Neural cell (in vitro differentiated cells): ENCODE measurements at regions not wholly inside any gene's neighbourhood (a gene's known extent, or its start where the extent isn't known, plus 50 kb on each side); places are given as distances from the start of the nearest gene placed in this dataset.
"Not testable (repeated sequence)": the region's sequence is repeated elsewhere in the genome, so short reads cannot be mapped to it uniquely, and the experiment has no call there.

Experiments used
- H2AFZ ChIP-seq: fragments of 200-600, 300-800 bp; sonication (generic), shearing (Covaris generic); 2 replicates; pipeline ENCODE4 v1.6.0; 2014; ENCODE audit warnings: low read depth, mild to moderate bottlenecking, antibody characterized with exemption, low read length, moderate library complexity
- H3F3A ChIP-seq: fragments of 200-600 bp; shearing (Covaris generic); 2 replicates; pipeline ENCODE4 v1.6.1; 2016; ENCODE audit warnings: mild to moderate bottlenecking, moderate library complexity, mixed read lengths, antibody characterized with exemption, low read length; ENCODE audit not compliant: insufficient read depth, poor library complexity, severe bottlenecking
- H3K27ac ChIP-seq: fragments of 200-600, 300-800 bp; sonication (generic), shearing (Covaris generic); 2 replicates; pipeline ENCODE4 v1.5.1; 2014; ENCODE audit warnings: mild to moderate bottlenecking, low read length, moderate library complexity
- H3K27me3 ChIP-seq: fragments of 300-800, 200-600 bp; sonication (generic), shearing (Covaris generic); 2 replicates; pipeline ENCODE4 v1.6.0; 2014; ENCODE audit warnings: mild to moderate bottlenecking, low read depth, low read length, moderate library complexity; ENCODE audit not compliant: insufficient read depth
- H3K36me3 ChIP-seq: fragments of 300-800, 200-600 bp; sonication (generic), shearing (Covaris generic); 2 replicates; pipeline ENCODE4 v1.5.1; 2014; ENCODE audit warnings: mild to moderate bottlenecking, antibody characterized with exemption, low read length, moderate library complexity; ENCODE audit not compliant: insufficient read depth
- H3K4me2 ChIP-seq: fragments of 300-800, 200-600 bp; sonication (generic), shearing (Covaris generic); 2 replicates; pipeline ENCODE4 v1.6.0; 2014; ENCODE audit warnings: mild to moderate bottlenecking, low read length
- H3K4me3 ChIP-seq: fragments of 300-800, 200-600 bp; sonication (generic), shearing (Covaris generic); 2 replicates; pipeline ENCODE4 v1.5.1; 2014; ENCODE audit warnings: mild to moderate bottlenecking, low read length, moderate library complexity
- H3K79me2 ChIP-seq: fragments of 200-600 bp; shearing (Covaris generic); replicated peaks from 2 replicates; pipeline ENCODE4 v1.6.0; 2014; ENCODE audit warnings: mild to moderate bottlenecking, low read length, moderate library complexity; ENCODE audit not compliant: insufficient read depth
- H3K9ac ChIP-seq: fragments of 300-800, 200-600 bp; sonication (generic), shearing (Covaris generic); 2 replicates; pipeline ENCODE4 v1.6.1; 2016; ENCODE audit warnings: mild to moderate bottlenecking, low read length, mixed read lengths
- H3K9me2 ChIP-seq: fragments of 200-600 bp; shearing (Covaris generic); 2 replicates; pipeline ENCODE4 v1.6.1; 2016; ENCODE audit warnings: mild to moderate bottlenecking, low read length, mixed read lengths; ENCODE audit not compliant: insufficient read depth
- H3K9me3 ChIP-seq: fragments of 200-600, 300-800 bp; sonication (generic), shearing (Covaris generic); 2 replicates; pipeline ENCODE4 v1.6.1; 2016; ENCODE audit warnings: mild to moderate bottlenecking, mixed run types, low read length, moderate library complexity, mixed read lengths
- H4K20me1 ChIP-seq: fragments of 200-600 bp; shearing (Covaris generic); 2 replicates; pipeline ENCODE4 v1.6.1; 2016; ENCODE audit warnings: mild to moderate bottlenecking, mixed run types; ENCODE audit not compliant: insufficient read depth
- EP300 ChIP-seq: fragments of 450-650 bp; conservative IDR thresholded peaks from 2 replicates; pipeline ENCODE4 v1.6.1; 2014; ENCODE audit warnings: antibody characterized with exemption, mild to moderate bottlenecking, moderate library complexity; ENCODE audit not compliant: poor library complexity, severe bottlenecking
- EZH2 ChIP-seq: fragments of 200-600, 300-800 bp; shearing (Covaris generic), sonication (generic); IDR thresholded peaks from 2 replicates; pipeline ENCODE4 v1.6.1; 2014; ENCODE audit warnings: antibody characterized with exemption, low read length, borderline replicate concordance, mild to moderate bottlenecking; ENCODE audit not compliant: insufficient read depth, poor library complexity, severe bottlenecking
- MXI1 ChIP-seq: fragments of 450-650 bp; conservative IDR thresholded peaks from 2 replicates; pipeline ENCODE4 v1.6.1; 2014; ENCODE audit warnings: antibody characterized with exemption, mild to moderate bottlenecking; ENCODE audit not compliant: poor library complexity, severe bottlenecking
- POLR2AphosphoS5 ChIP-seq: IDR thresholded peaks from 2 replicates; pipeline ENCODE4 v1.6.1; 2012
- RAD21 ChIP-seq: fragments of 450-650 bp; conservative IDR thresholded peaks from 2 replicates; pipeline ENCODE4 v1.6.1; 2014; ENCODE audit warnings: antibody characterized with exemption, mild to moderate bottlenecking, moderate library complexity
- REST ChIP-seq: IDR thresholded peaks from 2 replicates; pipeline ENCODE4 v1.6.1; 2012; ENCODE audit warnings: borderline replicate concordance
- SMC3 ChIP-seq: fragments of 450-650 bp; conservative IDR thresholded peaks from 2 replicates; pipeline ENCODE4 v1.6.1; 2014; ENCODE audit warnings: antibody characterized with exemption, mild to moderate bottlenecking, moderate library complexity; ENCODE audit not compliant: poor library complexity
- TAF1 ChIP-seq: IDR thresholded peaks from 2 replicates; pipeline ENCODE4 v1.6.1; 2012; ENCODE audit warnings: low read depth

- Histone ChIP-seq H3K4me2 (no peak overlapping the region), H4K20me1 (no peaks in the 10 kb centered on the region), H3K9me3 (no peaks in the 10 kb centered on the region), H3K27me3 (no peaks in the 10 kb centered on the region), H3K4me3 (no peak overlapping the region), H3K9me2 (no peaks in the 10 kb centered on the region), H3F3A (no peaks in the 10 kb centered on the region), H3K79me2 (no peaks in the 10 kb centered on the region), H3K27ac (no peak overlapping the region), H2AFZ (no peak overlapping the region), H3K36me3 (no peaks in the 10 kb centered on the region), H3K9ac (no peak overlapping the region)
- TF ChIP-seq TAF1, result no peak
- TF ChIP-seq EZH2, result no peak
- no peak for TF ChIP-seq POLR2AphosphoS5
- no peak for TF ChIP-seq MXI1
These were observed 1487.7 kb upstream of the ADGRL3 start for GRCh38 chr4:59712470-59712869.

- not testable (repeated sequence) for H3F3A ChIP-seq, H3K9me3 ChIP-seq, H3K27me3 ChIP-seq, H3K27ac ChIP-seq, H2AFZ ChIP-seq, H4K20me1 ChIP-seq, H3K9me2 ChIP-seq, H3K79me2 ChIP-seq, H3K4me3 ChIP-seq, H3K4me2 ChIP-seq, H3K9ac ChIP-seq, H3K36me3 ChIP-seq
These were observed 1475.8 kb upstream of the ADGRL3 start for GRCh38 chr4:59724286-59724685.

GRCh38 chr4:59727745-59728144, 1472.4 kb upstream of the ADGRL3 start:
- Histone ChIP-seq H3K79me2 (no peaks in the 10 kb centered on the region), H3K9me2 (no peaks in the 10 kb centered on the region), H3K27ac (no peak overlapping the region), H3F3A (no peaks in the 10 kb centered on the region), H3K36me3 (no peaks in the 10 kb centered on the region), H3K27me3 (no peaks in the 10 kb centered on the region), H3K4me3 (no peak overlapping the region), H3K9ac (no peak overlapping the region), H3K9me3 (peaks cover 3% of the 10 kb centered on the region), H2AFZ (no peak overlapping the region), H4K20me1 (no peaks in the 10 kb centered on the region), H3K4me2 (no peak overlapping the region)
- no peak for TF ChIP-seq SMC3
- no peak for TF ChIP-seq TAF1
- TF ChIP-seq REST, result no peak

GRCh38 chr4:59728496-59728895, 1471.6 kb upstream of the ADGRL3 start:
- Histone ChIP-seq H3K27me3 (no peaks in the 10 kb centered on the region), H3K36me3 (no peaks in the 10 kb centered on the region), H3K9me2 (no peaks in the 10 kb centered on the region), H3K9me3 (peaks cover 3% of the 10 kb centered on the region), H3K27ac (no peak overlapping the region), H4K20me1 (no peaks in the 10 kb centered on the region), H3F3A (no peaks in the 10 kb centered on the region), H3K79me2 (no peaks in the 10 kb centered on the region), H3K4me2 (no peak overlapping the region), H2AFZ (no peak overlapping the region), H3K9ac (no peak overlapping the region), H3K4me3 (no peak overlapping the region)
- TF ChIP-seq EZH2 (no peak), SMC3 (no peak), MXI1 (no peak), EP300 (no peak), RAD21 (no peak), POLR2AphosphoS5 (no peak)
